Ishikawa (cell line): ENCODE measurements at regions not wholly inside any gene's neighbourhood (a gene's known extent, or its start where the extent isn't known, plus 50 kb on each side); places are given as distances from the start of the nearest gene placed in this dataset.

ENCODE experiments used
- CEBPB ChIP-seq: IDR thresholded peaks from 2 replicates; pipeline ENCODE4 v1.6.1; 2012
- CREB1 ChIP-seq: IDR thresholded peaks from 2 replicates; pipeline ENCODE4 v1.6.1; 2012; ENCODE audit warnings: low read depth
- EGR1 ChIP-seq: IDR thresholded peaks from 2 replicates; pipeline ENCODE4 v1.6.1; 2012
- EP300 ChIP-seq: IDR thresholded peaks from 2 replicates; pipeline ENCODE4 v1.6.1; 2012; ENCODE audit warnings: borderline replicate concordance
- FOXM1 ChIP-seq: IDR thresholded peaks from 2 replicates; pipeline ENCODE4 v1.6.1; 2012; ENCODE audit warnings: low read depth, borderline replicate concordance
- MAX ChIP-seq: IDR thresholded peaks from 2 replicates; pipeline ENCODE4 v1.6.1; 2012
- NFIC ChIP-seq: IDR thresholded peaks from 2 replicates; pipeline ENCODE4 v1.6.1; 2012
- RAD21 ChIP-seq: IDR thresholded peaks from 2 replicates; pipeline ENCODE4 v1.6.1; 2012; ENCODE audit warnings: low read depth
- REST ChIP-seq: IDR thresholded peaks from 2 replicates; pipeline ENCODE4 v1.6.1; 2012; ENCODE audit warnings: low read depth, mild to moderate bottlenecking
- TAF1 ChIP-seq: IDR thresholded peaks from 2 replicates; pipeline ENCODE4 v1.6.1; 2012; ENCODE audit warnings: low read depth, mild to moderate bottlenecking
- TCF12 ChIP-seq: IDR thresholded peaks from 2 replicates; pipeline ENCODE4 v1.6.1; 2012; ENCODE audit warnings: low read depth
- TEAD4 ChIP-seq: IDR thresholded peaks from 2 replicates; pipeline ENCODE4 v1.6.1; 2012
- USF1 ChIP-seq: IDR thresholded peaks from 2 replicates; pipeline ENCODE4 v1.6.1; 2012
- YY1 ChIP-seq: IDR thresholded peaks from 2 replicates; pipeline ENCODE4 v1.6.1; 2012; ENCODE audit warnings: low read depth
- ZBTB7A ChIP-seq: IDR thresholded peaks from 2 replicates; pipeline ENCODE4 v1.6.1; 2012; ENCODE audit warnings: low read depth

- TF ChIP-seq ZBTB7A (no peak), TEAD4 (no peak), EGR1 (no peak), MAX (no peak), EP300 (no peak), YY1 (no peak), REST (no peak)
Observed at GRCh38 chr2:129008055-129008880, 689.6 kb upstream of the HS6ST1 start.

- TF ChIP-seq USF1 (no peak), EP300 (no peak), FOXM1 (no peak), TAF1 (no peak), ZBTB7A (no peak), EGR1 (no peak), MAX (no peak)
Observed at GRCh38 chr2:129008881-129009554, 690.4 kb upstream of the HS6ST1 start.

GRCh38 chr2:129009555-129010146, 691.0 kb upstream of the HS6ST1 start:
- no peak for TF ChIP-seq FOXM1
- no peak for TF ChIP-seq TCF12
- no peak for TF ChIP-seq TEAD4
- no peak for TF ChIP-seq EGR1
- TF ChIP-seq USF1, result no peak
- no peak for TF ChIP-seq REST
- TF ChIP-seq YY1, result no peak
- no peak for TF ChIP-seq MAX

- no peak for TF ChIP-seq FOXM1
Observed at GRCh38 chr2:129010262-129010661, 691.6 kb upstream of the HS6ST1 start.

GRCh38 chr2:129011466-129012061, 692.9 kb upstream of the HS6ST1 start:
- TF ChIP-seq CREB1, result no peak

GRCh38 chr2:129014432-129014831, 695.8 kb upstream of the HS6ST1 start:
- TF ChIP-seq MAX (no peak), FOXM1 (no peak), RAD21 (no peak), USF1 (no peak), NFIC (no peak), TEAD4 (no peak), TAF1 (no peak), TCF12 (no peak), EGR1 (no peak), CEBPB (no peak), YY1 (no peak), ZBTB7A (no peak)
